ENCODE measurements at regions not wholly inside any gene's neighbourhood (a gene's known extent, or its start where the extent isn't known, plus 50 kb on each side); places are given as distances from the start of the nearest gene placed in this dataset.

DNA sequence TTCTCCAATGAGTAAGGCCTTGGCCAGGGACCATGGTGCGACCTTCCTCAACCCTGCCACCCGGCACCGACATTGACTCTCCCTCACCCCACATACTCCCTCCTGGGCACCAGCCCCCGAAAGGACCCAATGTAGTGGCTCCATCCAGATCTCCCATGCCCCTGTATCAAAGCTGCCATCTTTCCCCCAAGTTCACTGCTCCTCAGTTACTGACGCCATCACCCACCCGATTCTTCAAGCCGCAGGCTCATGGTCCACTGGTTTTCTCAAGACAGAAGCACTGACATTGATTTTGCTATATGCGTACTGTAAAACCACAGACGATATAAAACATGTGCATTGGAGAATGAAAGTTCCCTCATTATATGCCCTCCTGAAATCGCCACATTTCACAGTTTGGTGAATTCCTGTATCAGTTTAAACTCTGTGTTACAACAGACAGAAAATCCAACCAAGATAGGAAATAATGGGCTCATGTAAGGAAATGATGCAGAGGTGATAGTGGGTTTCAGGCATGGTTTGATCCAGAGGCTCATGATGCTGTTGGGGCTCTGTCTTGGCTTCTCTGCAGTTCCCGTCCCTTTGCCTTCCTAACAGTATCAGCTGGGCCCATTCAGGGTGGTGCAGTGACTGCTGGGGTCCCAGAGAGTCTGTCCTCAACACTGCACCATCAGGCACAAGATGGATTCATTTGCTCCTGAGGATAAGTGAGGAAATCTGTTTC, 207.3 kb upstream of the IER5L start:
- Histone ChIP-seq H3K9me3 (no peaks in the 10 kb centered on the region), H4K20me1 (ENCODE audit: insufficient read depth) (no peaks in the 10 kb centered on the region), H3K9ac (no peak overlapping the region), H3K9me2 (no peaks in the 10 kb centered on the region), H3K4me3 (ENCODE audit: low read depth in 2 of 2, low read length in 1 of 2) (no peak overlapping the region), H3K36me3 (replicated peaks in 1 of 2; ENCODE audit: control insufficient read depth in 1 of 2, insufficient read depth in 2 of 2, low read length in 1 of 2) (no peaks in the 10 kb centered on the region), H3K27ac (ENCODE audit: low read depth in 2 of 2, low read length in 1 of 2) (no peak overlapping the region), H3F3A (replicated peaks; ENCODE audit: insufficient read depth) (no peaks in the 10 kb centered on the region), H3K4me2 (no peak overlapping the region), H3K4me1 (ENCODE audit: control insufficient read depth in 1 of 2, insufficient read depth in 2 of 2, low read depth in 1 of 2, low read length in 1 of 2) (peaks cover 0 to 16% of the 10 kb centered on the region in 2 experiments; a peak in 1 of 4 replicates), H3K27me3 (ENCODE audit: insufficient read depth) (no peaks in the 10 kb centered on the region), H3K79me2 (ENCODE audit: insufficient read depth) (no peaks in the 10 kb centered on the region), H2AFZ (ENCODE audit: low read depth) (no peak overlapping the region)
- no peak for DNase-seq
- ChIA-PET CTCF (interaction anchor here (0.6 kb wide), 1 partner anchor 1322 kb away, joined by 3 read pairs; no protein-coding TSS in a partner anchor), POLR2A (no interaction called here)
- TF ChIP-seq SMC3 (IDR thresholded peaks at IDR 0.05; ENCODE audit: low read depth, low read length) (no peak), NRF1 (IDR thresholded peaks at IDR 0.05; ENCODE audit: low read depth, low read length) (no peak), YY1 (IDR thresholded peaks at IDR 0.05; ENCODE audit: low read depth) (no peak), RXRA (IDR thresholded peaks at IDR 0.05; ENCODE audit: borderline replicate concordance, low read depth) (no peak)
- WGBS (ENCODE audit: low lambda C conversion rate): 87% methylated on average over 10 of the region's 11 CpGs

DNA sequence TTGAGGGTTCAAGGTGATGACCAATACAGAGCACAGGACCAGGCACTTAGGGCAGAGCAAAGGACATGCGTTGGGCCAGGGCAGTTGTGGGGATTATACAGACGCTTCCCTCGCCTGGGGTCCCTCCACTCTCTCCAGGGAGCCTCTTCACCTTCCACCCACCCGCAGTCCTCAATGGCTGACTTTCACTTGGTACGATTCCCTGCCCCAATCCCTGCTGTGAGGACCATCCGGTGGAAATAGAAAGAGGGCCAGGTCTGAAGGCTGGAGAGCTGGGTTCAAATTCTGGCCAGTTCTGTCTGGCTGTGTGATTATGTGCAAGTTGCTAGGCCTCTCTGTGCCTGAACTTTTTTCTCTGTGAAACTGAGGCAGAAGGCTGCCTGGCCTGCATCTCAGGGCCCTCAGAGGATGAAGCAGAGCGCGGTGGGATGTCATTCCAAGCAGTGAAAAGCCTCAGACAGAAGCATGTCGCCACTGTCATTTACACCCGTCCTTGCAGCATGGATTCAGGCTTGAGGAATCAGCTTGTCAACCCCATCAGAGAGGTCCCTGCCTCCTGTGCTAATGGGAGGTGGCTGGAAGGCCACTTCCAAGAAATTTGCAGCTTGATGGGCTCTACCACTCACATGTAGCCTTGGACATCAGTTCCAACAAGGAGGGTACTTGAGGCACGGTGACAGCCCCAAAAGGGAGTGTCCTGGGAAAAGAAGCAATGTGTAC, 206.6 kb upstream of the IER5L start:
- no peak overlapping the region for H3K9ac ChIP-seq
- peaks cover 0 to 16% of the 10 kb centered on the region in 2 experiments; a peak in 1 of 4 replicates for H3K4me1 ChIP-seq (ENCODE audit: control insufficient read depth in 1 of 2, insufficient read depth in 2 of 2, low read depth in 1 of 2, low read length in 1 of 2)
- no peaks in the 10 kb centered on the region for H3F3A ChIP-seq (replicated peaks; ENCODE audit: insufficient read depth)
- no peak overlapping the region for H3K4me2 ChIP-seq
- no peak overlapping the region for H3K4me3 ChIP-seq (ENCODE audit: low read depth in 2 of 2, low read length in 1 of 2)
- ChIA-PET CTCF (interaction anchor here (0.6 kb wide), 1 partner anchor 1322 kb away, joined by 3 read pairs; no protein-coding TSS in a partner anchor), POLR2A (no interaction called here)
- H4K20me1 ChIP-seq (ENCODE audit: insufficient read depth): no peaks in the 10 kb centered on the region
- H3K27me3 ChIP-seq (ENCODE audit: insufficient read depth): no peaks in the 10 kb centered on the region
- H3K36me3 ChIP-seq (replicated peaks in 1 of 2; ENCODE audit: control insufficient read depth in 1 of 2, insufficient read depth in 2 of 2, low read length in 1 of 2): no peaks in the 10 kb centered on the region
- H2AFZ ChIP-seq (ENCODE audit: low read depth): no peak overlapping the region
- no peak overlapping the region for H3K27ac ChIP-seq (ENCODE audit: low read depth in 2 of 2, low read length in 1 of 2)
- TF ChIP-seq RAD21 (IDR thresholded peaks at IDR 0.05; ENCODE audit: low read length) (no peak), FOXJ3 (CRISPR knock-in tag; IDR thresholded peaks at IDR 0.05) (no peak), NFIC (IDR thresholded peaks at IDR 0.05; ENCODE audit: borderline replicate concordance) (no peak), MEF2A (IDR thresholded peaks at IDR 0.05; ENCODE audit: borderline replicate concordance, low read depth) (no peak), YY1 (IDR thresholded peaks at IDR 0.05; ENCODE audit: low read depth) (no peak), TCF12 (IDR thresholded peaks at IDR 0.05) (no peak), EZH2phosphoT487 (IDR thresholded peaks at IDR 0.05; ENCODE audit: borderline replicate concordance, low read depth) (no peak), RCOR1 (IDR thresholded peaks at IDR 0.05; ENCODE audit: low read length) (no peak), MXI1 (IDR thresholded peaks at IDR 0.05; ENCODE audit: low read depth, low read length) (no peak), GATA2 (CRISPR knock-in tag; IDR thresholded peaks at IDR 0.05) (no peak), ELF1 (IDR thresholded peaks at IDR 0.05) (no peak), GABPA (IDR thresholded peaks at IDR 0.05; ENCODE audit: low read depth) (no peak), SIN3A (IDR thresholded peaks at IDR 0.05; ENCODE audit: borderline replicate concordance, low read depth, low read length) (no peak), FOSL2 (IDR thresholded peaks at IDR 0.05; ENCODE audit: borderline replicate concordance, low read depth) (no peak), POLR2AphosphoS5 (IDR thresholded peaks at IDR 0.05; ENCODE audit: low read depth, low read length) (no peak), EP300 (IDR thresholded peaks at IDR 0.05; ENCODE audit: borderline replicate concordance in 1 of 2, low read depth in 1 of 2, low read length in 1 of 2) (no peak)
- TF ChIP-seq, protein P1, sequence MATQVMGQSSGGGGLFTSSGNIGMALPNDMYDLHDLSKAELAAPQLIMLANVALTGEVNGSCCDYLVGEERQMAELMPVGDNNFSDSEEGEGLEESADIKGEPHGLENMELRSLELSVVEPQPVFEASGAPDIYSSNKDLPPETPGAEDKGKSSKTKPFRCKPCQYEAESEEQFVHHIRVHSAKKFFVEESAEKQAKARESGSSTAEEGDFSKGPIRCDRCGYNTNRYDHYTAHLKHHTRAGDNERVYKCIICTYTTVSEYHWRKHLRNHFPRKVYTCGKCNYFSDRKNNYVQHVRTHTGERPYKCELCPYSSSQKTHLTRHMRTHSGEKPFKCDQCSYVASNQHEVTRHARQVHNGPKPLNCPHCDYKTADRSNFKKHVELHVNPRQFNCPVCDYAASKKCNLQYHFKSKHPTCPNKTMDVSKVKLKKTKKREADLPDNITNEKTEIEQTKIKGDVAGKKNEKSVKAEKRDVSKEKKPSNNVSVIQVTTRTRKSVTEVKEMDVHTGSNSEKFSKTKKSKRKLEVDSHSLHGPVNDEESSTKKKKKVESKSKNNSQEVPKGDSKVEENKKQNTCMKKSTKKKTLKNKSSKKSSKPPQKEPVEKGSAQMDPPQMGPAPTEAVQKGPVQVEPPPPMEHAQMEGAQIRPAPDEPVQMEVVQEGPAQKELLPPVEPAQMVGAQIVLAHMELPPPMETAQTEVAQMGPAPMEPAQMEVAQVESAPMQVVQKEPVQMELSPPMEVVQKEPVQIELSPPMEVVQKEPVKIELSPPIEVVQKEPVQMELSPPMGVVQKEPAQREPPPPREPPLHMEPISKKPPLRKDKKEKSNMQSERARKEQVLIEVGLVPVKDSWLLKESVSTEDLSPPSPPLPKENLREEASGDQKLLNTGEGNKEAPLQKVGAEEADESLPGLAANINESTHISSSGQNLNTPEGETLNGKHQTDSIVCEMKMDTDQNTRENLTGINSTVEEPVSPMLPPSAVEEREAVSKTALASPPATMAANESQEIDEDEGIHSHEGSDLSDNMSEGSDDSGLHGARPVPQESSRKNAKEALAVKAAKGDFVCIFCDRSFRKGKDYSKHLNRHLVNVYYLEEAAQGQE (IDR thresholded peaks at IDR 0.05; ENCODE audit: low read depth, low read length): no peak
- TF ChIP-seq, protein P2, sequence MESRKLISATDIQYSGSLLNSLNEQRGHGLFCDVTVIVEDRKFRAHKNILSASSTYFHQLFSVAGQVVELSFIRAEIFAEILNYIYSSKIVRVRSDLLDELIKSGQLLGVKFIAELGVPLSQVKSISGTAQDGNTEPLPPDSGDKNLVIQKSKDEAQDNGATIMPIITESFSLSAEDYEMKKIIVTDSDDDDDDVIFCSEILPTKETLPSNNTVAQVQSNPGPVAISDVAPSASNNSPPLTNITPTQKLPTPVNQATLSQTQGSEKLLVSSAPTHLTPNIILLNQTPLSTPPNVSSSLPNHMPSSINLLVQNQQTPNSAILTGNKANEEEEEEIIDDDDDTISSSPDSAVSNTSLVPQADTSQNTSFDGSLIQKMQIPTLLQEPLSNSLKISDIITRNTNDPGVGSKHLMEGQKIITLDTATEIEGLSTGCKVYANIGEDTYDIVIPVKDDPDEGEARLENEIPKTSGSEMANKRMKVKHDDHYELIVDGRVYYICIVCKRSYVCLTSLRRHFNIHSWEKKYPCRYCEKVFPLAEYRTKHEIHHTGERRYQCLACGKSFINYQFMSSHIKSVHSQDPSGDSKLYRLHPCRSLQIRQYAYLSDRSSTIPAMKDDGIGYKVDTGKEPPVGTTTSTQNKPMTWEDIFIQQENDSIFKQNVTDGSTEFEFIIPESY (IDR thresholded peaks at IDR 0.05; ENCODE audit: borderline replicate concordance, low read depth): no peak
- TF ChIP-seq, protein P3, sequence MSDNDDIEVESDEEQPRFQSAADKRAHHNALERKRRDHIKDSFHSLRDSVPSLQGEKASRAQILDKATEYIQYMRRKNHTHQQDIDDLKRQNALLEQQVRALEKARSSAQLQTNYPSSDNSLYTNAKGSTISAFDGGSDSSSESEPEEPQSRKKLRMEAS (IDR thresholded peaks at IDR 0.05; ENCODE audit: low read depth): no peak
- 87% methylated on average over 9 of the region's 11 CpGs for WGBS (ENCODE audit: low lambda C conversion rate)
- no peaks in the 10 kb centered on the region for H3K9me3 ChIP-seq
- no peaks in the 10 kb centered on the region for H3K79me2 ChIP-seq (ENCODE audit: insufficient read depth)
- no peak for DNase-seq
- no peaks in the 10 kb centered on the region for H3K9me2 ChIP-seq
